Dendritic cell treated with granulocyte-macrophage colony-stimulating factor and Interleukin-4, amounts not matched to agents 40 ng/mL and 50 ng/mL, for 4 days (primary cell): ENCODE measurements at regions not wholly inside any gene's neighbourhood (a gene's known extent, or its start where the extent isn't known, plus 50 kb on each side); places are given as distances from the start of the nearest gene placed in this dataset.

Source experiments
- H3K27ac Mint-ChIP-seq: one replicate; pipeline ENCODE4 v1.8.0; 2022; ENCODE audit warnings: mild to moderate bottlenecking, mixed read lengths
- H3K27me3 Mint-ChIP-seq: one replicate; pipeline ENCODE4 v1.8.0; 2022; ENCODE audit warnings: mild to moderate bottlenecking, mixed read lengths
- H3K36me3 Mint-ChIP-seq: one replicate; pipeline ENCODE4 v1.8.0; 2022; ENCODE audit warnings: low read depth, mixed read lengths
- H3K4me1 Mint-ChIP-seq: one replicate; pipeline ENCODE4 v1.8.0; 2022; ENCODE audit warnings: low read depth, mixed read lengths
- H3K4me3 Mint-ChIP-seq: one replicate; pipeline ENCODE4 v1.8.0; 2022; ENCODE audit warnings: mild to moderate bottlenecking, moderate library complexity, mixed read lengths
- H3K9me3 Mint-ChIP-seq: one replicate; pipeline ENCODE4 v1.8.0; 2022; ENCODE audit warnings: mixed read lengths
- intact Hi-C: fragments of 100-400 bp; cut with micrococcal nuclease; formaldehyde crosslinking; loops from one replicate; pipeline ENCODE4 v1.15.0; 2022

DNA sequence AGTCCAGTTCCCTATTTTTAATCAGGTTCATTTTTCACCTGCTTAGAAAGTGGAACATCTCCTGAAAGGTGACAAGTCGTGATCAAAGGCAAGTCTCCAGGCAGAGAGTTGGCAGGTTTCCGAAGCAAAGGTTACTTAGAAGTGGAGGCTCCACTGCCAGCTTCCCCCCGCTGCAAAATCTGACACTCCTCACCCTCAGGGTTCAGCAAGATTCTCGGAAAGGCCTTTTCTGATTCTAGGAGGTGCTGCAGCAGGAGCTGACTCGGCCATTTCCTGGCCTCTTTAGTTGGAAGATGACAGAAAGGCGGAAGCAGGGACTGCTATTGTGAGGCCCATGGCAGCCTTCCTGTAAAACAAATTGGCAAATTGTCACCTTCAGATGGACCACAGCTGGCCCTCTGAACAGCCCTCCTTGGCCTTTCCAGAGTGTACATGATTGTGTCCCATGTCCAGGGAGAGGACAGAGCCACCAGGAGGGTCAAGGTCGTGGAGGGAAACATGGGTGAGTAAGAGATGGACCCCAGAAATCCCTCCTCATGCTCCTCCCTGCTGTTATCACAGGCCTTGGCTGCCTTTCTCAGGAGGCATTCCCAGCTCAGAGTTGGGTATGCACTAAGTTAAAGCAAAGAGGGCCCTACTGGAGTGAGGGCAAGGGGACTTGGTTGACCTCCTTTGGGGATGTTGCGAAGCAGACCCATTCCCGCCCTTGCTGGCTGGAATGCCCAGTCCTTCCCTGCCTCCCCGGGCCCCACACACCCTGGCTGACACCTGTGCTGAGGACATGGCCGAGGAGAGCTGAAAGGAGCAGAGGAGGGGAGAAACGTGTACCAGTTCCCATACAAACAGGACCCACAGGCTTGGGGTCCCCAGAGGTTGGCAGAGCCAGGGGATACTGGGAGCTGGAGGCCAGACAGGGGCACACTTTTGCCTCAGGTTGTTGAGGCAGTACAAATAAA is 115.5 kb upstream of the IRF2BP2 start:
- peaks cover 99% of the 10 kb centered on the region for H3K4me1 Mint-ChIP-seq
- H3K27ac Mint-ChIP-seq, result peak overlapping the region; percentile 99
- intact Hi-C loops, result loop anchor here (2.0 to 5.0 kb wide), 3 partner anchors 113 to 237 kb away; no protein-coding TSS in a partner anchor
- no peaks in the 10 kb centered on the region for H3K27me3 Mint-ChIP-seq
- no peaks in the 10 kb centered on the region for H3K9me3 Mint-ChIP-seq
- peak overlapping the region; percentile 33 for H3K4me3 Mint-ChIP-seq
- H3K36me3 Mint-ChIP-seq, result no peaks in the 10 kb centered on the region

DNA sequence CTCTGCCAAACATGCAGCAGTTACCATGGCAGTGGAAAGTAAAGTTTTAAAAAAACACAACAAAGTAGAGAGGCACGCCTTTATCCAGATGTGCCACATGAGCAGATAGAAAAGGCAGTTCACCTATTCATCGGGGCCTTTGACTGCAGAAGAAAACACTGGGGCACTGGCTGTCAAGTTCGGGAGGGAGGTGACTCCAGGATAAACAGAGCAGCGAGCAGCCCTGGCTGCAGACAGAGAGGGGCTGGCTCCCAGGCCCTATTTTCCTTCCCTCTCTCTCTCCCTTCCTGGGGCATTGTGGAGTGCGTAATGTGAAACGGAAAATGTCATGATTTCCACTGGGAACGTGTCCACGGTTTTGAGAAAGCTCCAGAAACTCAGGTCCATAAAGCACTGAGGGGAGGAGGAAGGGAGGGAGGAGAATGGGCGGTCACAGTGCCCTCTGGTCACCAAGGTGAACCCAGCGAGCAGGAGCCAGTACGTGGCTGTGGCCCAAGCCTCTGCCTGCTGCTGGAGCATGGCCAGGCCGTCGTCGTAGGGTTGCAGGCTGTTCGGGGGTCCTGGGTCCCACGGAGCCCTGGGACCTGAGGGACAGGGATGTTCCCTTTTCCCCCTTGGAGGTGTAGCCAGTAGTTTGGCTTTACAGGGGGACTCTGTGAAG is 114.7 kb upstream of the IRF2BP2 start:
- Mint-ChIP-seq H3K4me1 (peaks cover 99% of the 10 kb centered on the region), H3K9me3 (no peaks in the 10 kb centered on the region), H3K27ac (peak overlapping the region; percentile 99), H3K36me3 (no peaks in the 10 kb centered on the region), H3K27me3 (no peaks in the 10 kb centered on the region), H3K4me3 (peak overlapping the region; percentile 57)
- intact Hi-C loops, result loop anchor here (2.0 to 5.0 kb wide), 4 partner anchors 67 to 238 kb away; no protein-coding TSS in a partner anchor

DNA sequence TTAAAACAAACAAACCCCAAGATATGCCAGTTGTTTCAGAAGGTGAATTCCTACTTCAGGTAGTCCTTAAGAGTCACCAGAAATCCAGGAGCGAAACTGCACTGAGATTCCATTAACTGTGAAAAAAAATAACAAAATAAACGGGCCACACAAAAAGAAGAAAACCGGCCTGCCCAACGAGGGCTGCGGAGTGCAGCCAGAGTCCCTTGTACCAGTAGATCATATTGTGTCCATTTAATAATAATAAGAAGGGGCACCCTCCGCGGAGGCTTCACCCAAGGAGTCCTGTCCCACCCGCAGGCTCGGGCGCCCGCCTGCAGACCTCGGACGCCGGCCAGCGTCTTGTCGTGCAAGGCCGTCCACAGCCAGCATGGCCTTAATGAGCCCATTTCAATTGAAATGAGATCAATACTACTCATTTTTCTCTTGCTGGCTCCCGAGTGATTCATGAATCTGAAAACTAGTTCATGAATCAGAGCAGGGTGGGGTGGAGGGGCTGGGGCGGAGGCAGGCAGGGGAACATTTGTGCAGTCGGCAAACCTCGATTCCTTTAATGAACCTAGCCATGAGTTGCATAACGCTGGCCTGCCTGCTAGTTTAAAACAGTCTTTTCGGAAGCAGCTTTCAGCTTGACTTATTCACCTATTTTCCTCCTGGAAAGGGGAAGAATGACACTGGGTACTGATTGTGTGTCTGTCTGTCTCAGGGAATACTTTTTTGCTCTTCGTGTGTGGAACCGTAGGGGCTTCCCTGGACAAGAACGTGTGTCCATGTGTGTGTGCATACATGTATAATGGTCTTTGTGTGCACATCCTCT is 113.1 kb upstream of the IRF2BP2 start:
- H3K27ac Mint-ChIP-seq, result peak overlapping the region; percentile 99
- intact Hi-C loops, result loop anchor here (5.0 kb wide), 1 partner anchor 66 kb away; no protein-coding TSS in a partner anchor
- H3K4me1 Mint-ChIP-seq, result peaks cover 97% of the 10 kb centered on the region
- peak overlapping the region; percentile 57 for H3K4me3 Mint-ChIP-seq
- no peaks in the 10 kb centered on the region for H3K27me3 Mint-ChIP-seq
- H3K9me3 Mint-ChIP-seq, result no peaks in the 10 kb centered on the region
- H3K36me3 Mint-ChIP-seq, result no peaks in the 10 kb centered on the region

GRCh38 chr1:234722270-234722704 is 112.3 kb upstream of the IRF2BP2 start:
- H3K4me1 Mint-ChIP-seq, result peaks cover 96% of the 10 kb centered on the region
- peak overlapping the region; percentile 99 for H3K27ac Mint-ChIP-seq
- no peaks in the 10 kb centered on the region for H3K36me3 Mint-ChIP-seq
- H3K4me3 Mint-ChIP-seq, result peak overlapping the region; percentile 5
- H3K27me3 Mint-ChIP-seq, result no peaks in the 10 kb centered on the region
- H3K9me3 Mint-ChIP-seq, result no peaks in the 10 kb centered on the region
- intact Hi-C loops, result loop anchor here (5.0 kb wide), 1 partner anchor 65 kb away; no protein-coding TSS in a partner anchor

DNA sequence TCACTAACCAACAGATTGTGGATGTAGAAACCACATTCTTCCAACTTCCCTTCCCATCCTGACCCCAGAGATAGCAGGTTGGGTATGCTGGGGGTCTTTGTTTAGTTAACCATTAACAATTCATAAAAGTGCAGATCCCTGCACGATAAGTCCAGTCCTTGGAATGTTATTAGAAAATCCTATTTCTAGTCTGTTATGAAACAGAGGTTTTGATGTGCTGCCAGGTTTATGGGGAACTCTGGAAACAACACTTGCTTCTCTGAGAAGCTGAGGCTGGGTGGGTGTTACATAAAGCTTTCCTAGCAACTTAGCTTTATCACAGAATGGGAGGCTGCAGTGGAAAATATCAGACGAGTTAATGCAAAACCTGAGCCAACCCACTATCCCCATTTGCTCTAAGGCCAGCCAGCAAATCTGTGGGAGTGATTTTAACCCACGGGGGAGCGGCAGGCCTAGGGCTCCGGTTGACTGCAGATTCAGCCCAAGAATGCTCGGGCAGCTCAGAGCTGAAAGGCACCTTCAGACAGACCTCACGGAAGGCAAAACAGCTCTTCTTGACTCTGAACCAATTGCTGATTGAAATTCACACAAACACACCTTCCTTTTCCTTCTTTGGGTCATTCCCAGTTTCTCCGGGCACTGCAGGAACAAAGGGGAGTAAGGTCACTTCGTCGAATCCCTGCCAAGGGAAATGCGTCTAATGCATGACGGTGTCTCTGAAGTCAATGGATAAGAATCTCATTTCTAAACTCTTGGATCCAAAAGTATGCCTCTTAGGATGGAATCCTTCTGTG is 111.7 kb upstream of the IRF2BP2 start:
- Mint-ChIP-seq H3K27ac (peak overlapping the region; percentile 99), H3K4me1 (peaks cover 89% of the 10 kb centered on the region), H3K9me3 (no peaks in the 10 kb centered on the region), H3K4me3 (peak overlapping the region; percentile 5), H3K36me3 (no peaks in the 10 kb centered on the region), H3K27me3 (no peaks in the 10 kb centered on the region)
- intact Hi-C loops, result loop anchor here (5.0 kb wide), 1 partner anchor 64 kb away; no protein-coding TSS in a partner anchor

GRCh38 chr1:234720709-234721441 is 110.9 kb upstream of the IRF2BP2 start:
- no peaks in the 10 kb centered on the region for H3K36me3 Mint-ChIP-seq
- H3K4me1 Mint-ChIP-seq, result peaks cover 82% of the 10 kb centered on the region
- H3K4me3 Mint-ChIP-seq, result no peak overlapping the region
- intact Hi-C loops, result loop anchor here (5.0 kb wide), 1 partner anchor 64 kb away; no protein-coding TSS in a partner anchor
- peak overlapping the region; percentile 99 for H3K27ac Mint-ChIP-seq
- no peaks in the 10 kb centered on the region for H3K27me3 Mint-ChIP-seq
- no peaks in the 10 kb centered on the region for H3K9me3 Mint-ChIP-seq

DNA sequence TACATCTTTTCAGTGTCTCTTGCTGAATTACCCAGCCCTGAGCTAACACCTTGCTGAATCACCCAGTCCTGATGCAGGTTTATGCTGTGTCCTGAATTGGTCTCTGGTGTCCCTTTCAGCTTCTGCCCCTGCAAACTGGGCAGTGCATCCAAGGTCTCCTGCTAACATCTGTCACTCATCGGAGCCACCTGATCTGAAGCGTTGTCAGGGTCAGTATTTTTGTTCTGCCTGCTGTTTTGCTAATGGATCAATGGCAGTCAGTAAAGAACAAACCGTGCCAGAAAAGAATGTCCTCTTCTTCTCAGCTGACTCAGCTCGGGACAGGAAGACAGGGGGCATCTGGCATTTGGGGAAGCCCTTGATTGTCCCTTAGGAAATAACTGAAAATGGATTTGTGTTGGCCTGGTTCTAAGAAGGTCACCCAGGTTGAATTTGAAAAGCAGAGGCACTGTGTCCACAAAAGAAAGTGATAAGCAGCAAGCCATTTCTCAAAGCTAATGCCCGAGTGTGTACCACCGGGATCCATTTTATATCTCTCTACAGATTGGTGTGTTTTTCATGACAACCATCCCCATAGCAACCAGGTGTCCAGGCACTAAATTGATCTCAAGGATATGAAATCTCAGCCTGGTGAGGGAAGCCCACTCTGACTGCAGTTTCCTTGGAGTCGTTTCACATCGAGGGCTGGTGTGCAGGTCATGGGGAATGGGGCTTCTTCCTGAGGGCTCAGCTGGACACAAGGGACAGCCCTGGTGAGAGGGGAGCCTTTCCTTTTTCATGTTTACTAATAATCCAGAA is 109.7 kb upstream of the IRF2BP2 start:
- intact Hi-C loops, result loop anchor here (5.0 kb wide), 1 partner anchor 62 kb away; no protein-coding TSS in a partner anchor
- Mint-ChIP-seq H3K27ac (peak overlapping the region; percentile 99), H3K9me3 (no peaks in the 10 kb centered on the region), H3K27me3 (no peaks in the 10 kb centered on the region), H3K36me3 (no peaks in the 10 kb centered on the region), H3K4me3 (no peak overlapping the region), H3K4me1 (peaks cover 77% of the 10 kb centered on the region)

GRCh38 chr1:234718496-234719453 is 108.8 kb upstream of the IRF2BP2 start:
- intact Hi-C loops, result no loop called here
- H3K4me3 Mint-ChIP-seq, result no peak overlapping the region
- H3K36me3 Mint-ChIP-seq, result no peaks in the 10 kb centered on the region
- H3K4me1 Mint-ChIP-seq, result peaks cover 68% of the 10 kb centered on the region
- H3K27me3 Mint-ChIP-seq, result no peaks in the 10 kb centered on the region
- peak overlapping the region; percentile 19 for H3K27ac Mint-ChIP-seq
- H3K9me3 Mint-ChIP-seq, result no peaks in the 10 kb centered on the region

- intact Hi-C loops, result no loop called here
- no peaks in the 10 kb centered on the region for H3K36me3 Mint-ChIP-seq
These were observed 107.0 kb upstream of the IRF2BP2 start for GRCh38 chr1:234716908-234717375.

GRCh38 chr1:234715252-234716014 is 105.5 kb upstream of the IRF2BP2 start:
- Mint-ChIP-seq H3K4me1 (peaks cover 42% of the 10 kb centered on the region), H3K36me3 (no peaks in the 10 kb centered on the region), H3K4me3 (no peak overlapping the region), H3K27me3 (no peaks in the 10 kb centered on the region), H3K9me3 (no peaks in the 10 kb centered on the region), H3K27ac (peak overlapping the region; percentile 16)
- intact Hi-C loops, result no loop called here

More at GRCh38 chr1:234716908-234717375, 107.0 kb upstream of the IRF2BP2 start:
- H3K4me3 Mint-ChIP-seq, result no peak overlapping the region
- no peaks in the 10 kb centered on the region for H3K9me3 Mint-ChIP-seq
- H3K4me1 Mint-ChIP-seq, result peaks cover 49% of the 10 kb centered on the region
- no peaks in the 10 kb centered on the region for H3K27me3 Mint-ChIP-seq
- no peak overlapping the region for H3K27ac Mint-ChIP-seq
